ENCODE measurements at regions not wholly inside any gene's neighbourhood (a gene's known extent, or its start where the extent isn't known, plus 50 kb on each side); places are given as distances from the start of the nearest gene placed in this dataset.
"Not testable (repeated sequence)": the region's sequence is repeated elsewhere in the genome, so short reads cannot be mapped to it uniquely, and the experiment has no call there.

GRCh38 chr5:56763711-56764466 is 51.5 kb upstream of the MAP3K1 start:
- no peaks in the 10 kb centered on the region for H4K20me1 ChIP-seq
- TF ChIP-seq Cebpa-rat (IDR thresholded peaks at IDR 0.05), result peak in 10 of 11 experiments; percentile 15 to 98 (median 90); a peak in 18 of 22 replicates
- peaks cover 0 to 6% (median 0%) of the 10 kb centered on the region in 11 experiments; a peak in 1 of 22 replicates for H3K36me3 ChIP-seq
- peak overlapping the region; percentile 67 to 87 (median 79); a peak in 21 of 22 replicates for H3K9ac ChIP-seq
- H3K4me3 ChIP-seq, result peak overlapping the region in 7 of 10 experiments; percentile 6 to 47 (median 21); a peak in 11 of 20 replicates
- H3K4me1 ChIP-seq, result peaks cover 70 to 89% (median 85%) of the 10 kb centered on the region in 10 experiments
- H3K9me3 ChIP-seq (replicated peaks in 1 of 11), result peaks cover 0 to 12% (median 0%) of the 10 kb centered on the region in 11 experiments; a peak in 7 of 22 replicates
- peak overlapping the region; percentile 70 to 92 (median 87) for H3K4me2 ChIP-seq
- H3K27me3 ChIP-seq, result no peaks in the 10 kb centered on the region
- peak overlapping the region; percentile 65 to 97 (median 91); a peak in 21 of 22 replicates for H3K27ac ChIP-seq

GRCh38 chr5:56763182-56763581 is 52.2 kb upstream of the MAP3K1 start:
- no peaks in the 10 kb centered on the region for H4K20me1 ChIP-seq
- peak overlapping the region in 5 of 10 experiments; percentile 16 to 47 (median 21); a peak in 8 of 20 replicates for H3K4me3 ChIP-seq
- peak overlapping the region; percentile 70 to 92 (median 87) for H3K4me2 ChIP-seq
- H3K36me3 ChIP-seq, result no peaks in the 10 kb centered on the region
- peaks cover 0 to 5% (median under 1%) of the 10 kb centered on the region in 11 experiments; a peak in 6 of 22 replicates for H3K9me3 ChIP-seq (replicated peaks in 1 of 11)
- peaks cover 70 to 95% (median 86%) of the 10 kb centered on the region in 10 experiments for H3K4me1 ChIP-seq
- H3K27ac ChIP-seq, result peak overlapping the region; percentile 65 to 97 (median 91); a peak in 21 of 22 replicates
- no peaks in the 10 kb centered on the region for H3K27me3 ChIP-seq
- H3K9ac ChIP-seq, result peak overlapping the region; percentile 57 to 87 (median 79); a peak in 21 of 22 replicates
- no peak for TF ChIP-seq Cebpa-rat (IDR thresholded peaks at IDR 0.05)

- TF ChIP-seq Cebpa-rat (IDR thresholded peaks at IDR 0.05), result no peak
- H3K4me2 ChIP-seq, result peak overlapping the region; percentile 76 to 92 (median 87)
- H3K27ac ChIP-seq, result peak overlapping the region; percentile 66 to 97 (median 91); a peak in 21 of 22 replicates
- H3K9ac ChIP-seq, result peak overlapping the region; percentile 62 to 87 (median 78); a peak in 21 of 22 replicates
- H3K36me3 ChIP-seq, result no peaks in the 10 kb centered on the region
- H3K27me3 ChIP-seq, result no peaks in the 10 kb centered on the region
- peaks cover 0 to 14% (median 11%) of the 10 kb centered on the region in 11 experiments; a peak in 12 of 22 replicates for H3K9me3 ChIP-seq (replicated peaks in 1 of 11)
- no peaks in the 10 kb centered on the region for H4K20me1 ChIP-seq
- peak overlapping the region; percentile 3 to 37 (median 20); a peak in 15 of 20 replicates for H3K4me3 ChIP-seq
- H3K4me1 ChIP-seq, result peaks cover 64 to 99% (median 86%) of the 10 kb centered on the region in 10 experiments
These were observed 54.0 kb upstream of the MAP3K1 start for GRCh38 chr5:56761151-56761885.

- H3K4me1 ChIP-seq, result peaks cover 64 to 99% (median 82%) of the 10 kb centered on the region in 10 experiments
- peak overlapping the region; percentile 66 to 97 (median 91); a peak in 21 of 22 replicates for H3K27ac ChIP-seq
- no peak for TF ChIP-seq Cebpa-rat (IDR thresholded peaks at IDR 0.05)
- peak overlapping the region; percentile 76 to 92 (median 87) for H3K4me2 ChIP-seq
- H3K9ac ChIP-seq, result peak overlapping the region; percentile 62 to 87 (median 78); a peak in 21 of 22 replicates
- no peaks in the 10 kb centered on the region for H3K27me3 ChIP-seq
- peak overlapping the region in 6 of 10 experiments; percentile 4 to 37 (median 18); a peak in 7 of 20 replicates for H3K4me3 ChIP-seq
- peaks cover 0 to 19% (median 13%) of the 10 kb centered on the region in 11 experiments; a peak in 14 of 22 replicates for H3K9me3 ChIP-seq (replicated peaks in 1 of 11)
- H4K20me1 ChIP-seq, result no peaks in the 10 kb centered on the region
- peaks cover 0 to 4% (median 0%) of the 10 kb centered on the region in 11 experiments; a peak in 1 of 22 replicates for H3K36me3 ChIP-seq
These were observed 54.6 kb upstream of the MAP3K1 start for GRCh38 chr5:56760723-56761122.

- no peak for TF ChIP-seq Cebpa-rat (IDR thresholded peaks at IDR 0.05)
- H3K4me3 ChIP-seq, result no peak overlapping the region; a peak in 1 of 20 replicates
- H4K20me1 ChIP-seq, result no peaks in the 10 kb centered on the region
- peaks cover 0 to 29% (median 18%) of the 10 kb centered on the region in 11 experiments; a peak in 16 of 22 replicates for H3K9me3 ChIP-seq (replicated peaks in 1 of 11)
- H3K27ac ChIP-seq, result peak overlapping the region in 9 of 11 experiments; percentile 43 to 97 (median 92); a peak in 19 of 22 replicates
- peaks cover 0 to 4% (median 0%) of the 10 kb centered on the region in 11 experiments; a peak in 1 of 22 replicates for H3K36me3 ChIP-seq
- H3K4me1 ChIP-seq, result peaks cover 60 to 98% (median 79%) of the 10 kb centered on the region in 10 experiments
- peak overlapping the region; percentile 76 to 92 (median 87) for H3K4me2 ChIP-seq
- H3K9ac ChIP-seq, result peak overlapping the region in 7 of 11 experiments; percentile 46 to 87 (median 79); a peak in 11 of 22 replicates
- no peaks in the 10 kb centered on the region for H3K27me3 ChIP-seq
These were observed 55.7 kb upstream of the MAP3K1 start for GRCh38 chr5:56759521-56760216.

- Histone ChIP-seq H3K4me3 (peak overlapping the region in 1 of 10 experiments; percentile 11; a peak in 1 of 20 replicates), H3K9me3 (replicated peaks in 1 of 11) (peaks cover 5 to 50% (median 35%) of the 10 kb centered on the region in 11 experiments), H3K4me1 (peaks cover 39 to 76% (median 55%) of the 10 kb centered on the region in 10 experiments), H3K36me3 (peaks cover 0 to 8% (median 0%) of the 10 kb centered on the region in 11 experiments; a peak in 1 of 22 replicates), H3K9ac (peak overlapping the region in 2 of 11 experiments; percentile 2 to 48; a peak in 3 of 22 replicates), H3K27me3 (no peaks in the 10 kb centered on the region), H3K27ac (peak overlapping the region in 9 of 11 experiments; percentile 8 to 97 (median 51); a peak in 17 of 22 replicates), H4K20me1 (no peaks in the 10 kb centered on the region), H3K4me2 (peak overlapping the region in 9 of 11 experiments; percentile 14 to 59 (median 36); a peak in 16 of 22 replicates)
- TF ChIP-seq Cebpa-rat (IDR thresholded peaks at IDR 0.05), result no peak
These were observed 58.3 kb upstream of the MAP3K1 start for GRCh38 chr5:56757077-56757476.

GRCh38 chr5:56755036-56755555 is 60.3 kb upstream of the MAP3K1 start:
- TF ChIP-seq Cebpa-rat (IDR thresholded peaks at IDR 0.05), result no peak
- no peaks in the 10 kb centered on the region for H3K27me3 ChIP-seq
- no peak overlapping the region for H3K9ac ChIP-seq
- H3K4me1 ChIP-seq, result peaks cover 19 to 56% (median 36%) of the 10 kb centered on the region in 10 experiments
- H3K4me2 ChIP-seq, result peak overlapping the region in 6 of 11 experiments; percentile 4 to 41 (median 35); a peak in 7 of 22 replicates
- no peaks in the 10 kb centered on the region for H4K20me1 ChIP-seq
- peaks cover 24 to 69% (median 55%) of the 10 kb centered on the region in 11 experiments for H3K9me3 ChIP-seq (replicated peaks in 1 of 11)
- peak overlapping the region in 1 of 11 experiments; percentile 20; a peak in 1 of 22 replicates for H3K27ac ChIP-seq
- H3K36me3 ChIP-seq, result peaks cover 0 to 13% (median 0%) of the 10 kb centered on the region in 11 experiments; a peak in 2 of 22 replicates
- no peak overlapping the region; a peak in 1 of 20 replicates for H3K4me3 ChIP-seq

- Histone ChIP-seq H3K9me3 (replicated peaks in 1 of 11) (peaks cover 31 to 83% (median 69%) of the 10 kb centered on the region in 11 experiments), H3K36me3 (peaks cover 0 to 13% (median 0%) of the 10 kb centered on the region in 11 experiments; a peak in 2 of 22 replicates), H3K4me1 (peaks cover 11 to 41% (median 22%) of the 10 kb centered on the region in 10 experiments; a peak in 16 of 20 replicates)
- H3K9ac ChIP-seq, H3K27me3 ChIP-seq, H3K4me3 ChIP-seq, H4K20me1 ChIP-seq, H3K4me2 ChIP-seq, H3K27ac ChIP-seq: not testable (repeated sequence)
These were observed 61.8 kb upstream of the MAP3K1 start for GRCh38 chr5:56753588-56753987.
